ENCODE measurements at regions not wholly inside any gene's neighbourhood (a gene's known extent, or its start where the extent isn't known, plus 50 kb on each side); places are given as distances from the start of the nearest gene placed in this dataset.

DNA sequence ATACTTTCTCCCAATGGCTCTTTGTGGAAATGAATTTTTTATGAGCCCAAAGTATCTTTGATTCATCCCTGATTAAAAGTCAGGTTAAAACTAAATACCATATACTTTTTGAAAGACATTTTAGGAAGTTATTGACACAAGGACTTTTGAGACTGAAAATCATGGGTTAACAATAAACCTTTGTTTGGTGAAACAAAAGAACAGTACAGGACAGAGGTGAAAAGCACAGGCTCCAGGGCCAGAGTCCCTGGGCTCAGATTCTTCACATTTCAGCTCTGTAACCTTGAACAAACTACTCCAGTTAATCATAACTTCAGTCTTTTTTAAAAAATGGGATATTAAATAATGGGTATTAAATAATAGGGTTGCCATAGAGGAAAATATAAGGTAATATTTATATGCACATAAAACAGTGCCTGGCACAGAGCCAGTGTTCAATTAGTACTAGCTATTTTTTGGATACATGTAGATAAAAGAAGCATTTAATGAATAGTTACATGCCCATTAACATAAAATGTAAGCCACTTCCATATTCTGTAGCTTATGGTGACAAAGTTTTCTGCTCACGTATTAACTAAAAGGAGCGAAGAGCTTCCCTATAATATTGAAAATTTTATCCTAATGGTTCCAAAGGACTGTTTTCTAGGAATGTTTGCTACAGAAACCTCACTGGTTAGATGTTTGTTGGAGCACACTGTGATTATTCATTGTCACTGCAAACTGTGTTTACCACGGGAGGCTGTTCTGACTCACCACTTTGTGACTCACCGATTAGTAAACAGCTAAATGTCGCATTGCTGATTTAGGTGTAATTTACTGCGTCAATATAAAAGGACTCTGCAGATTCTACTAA, 255.4 kb downstream of the DAD1 start (continued):
- TF ChIP-seq, protein P1, sequence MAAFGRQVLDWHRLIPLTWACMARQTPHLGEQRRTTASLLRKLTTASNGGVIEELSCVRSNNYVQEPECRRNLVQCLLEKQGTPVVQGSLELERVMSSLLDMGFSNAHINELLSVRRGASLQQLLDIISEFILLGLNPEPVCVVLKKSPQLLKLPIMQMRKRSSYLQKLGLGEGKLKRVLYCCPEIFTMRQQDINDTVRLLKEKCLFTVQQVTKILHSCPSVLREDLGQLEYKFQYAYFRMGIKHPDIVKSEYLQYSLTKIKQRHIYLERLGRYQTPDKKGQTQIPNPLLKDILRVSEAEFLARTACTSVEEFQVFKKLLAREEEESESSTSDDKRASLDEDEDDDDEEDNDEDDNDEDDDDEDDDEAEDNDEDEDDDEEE (CRISPR knock-in tag; IDR thresholded peaks at IDR 0.05) = no peak
- TF ChIP-seq ZFYVE20 (CRISPR knock-in tag; IDR thresholded peaks at IDR 0.05; ENCODE audit: borderline replicate concordance, low read depth) = no peak
- peak; percentile 75 for TF ChIP-seq NCOA2 (CRISPR knock-in tag; IDR thresholded peaks at IDR 0.05)
- TF ChIP-seq, protein P2, sequence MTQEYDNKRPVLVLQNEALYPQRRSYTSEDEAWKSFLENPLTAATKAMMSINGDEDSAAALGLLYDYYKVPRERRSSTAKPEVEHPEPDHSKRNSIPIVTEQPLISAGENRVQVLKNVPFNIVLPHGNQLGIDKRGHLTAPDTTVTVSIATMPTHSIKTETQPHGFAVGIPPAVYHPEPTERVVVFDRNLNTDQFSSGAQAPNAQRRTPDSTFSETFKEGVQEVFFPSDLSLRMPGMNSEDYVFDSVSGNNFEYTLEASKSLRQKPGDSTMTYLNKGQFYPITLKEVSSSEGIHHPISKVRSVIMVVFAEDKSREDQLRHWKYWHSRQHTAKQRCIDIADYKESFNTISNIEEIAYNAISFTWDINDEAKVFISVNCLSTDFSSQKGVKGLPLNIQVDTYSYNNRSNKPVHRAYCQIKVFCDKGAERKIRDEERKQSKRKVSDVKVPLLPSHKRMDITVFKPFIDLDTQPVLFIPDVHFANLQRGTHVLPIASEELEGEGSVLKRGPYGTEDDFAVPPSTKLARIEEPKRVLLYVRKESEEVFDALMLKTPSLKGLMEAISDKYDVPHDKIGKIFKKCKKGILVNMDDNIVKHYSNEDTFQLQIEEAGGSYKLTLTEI (CRISPR knock-in tag; conservative IDR thresholded peaks at IDR 0.05) = no peak
- TF ChIP-seq SP2 (CRISPR knock-in tag; IDR thresholded peaks at IDR 0.05) = no peak
- no peak for TF ChIP-seq TOPORS (CRISPR knock-in tag; IDR thresholded peaks at IDR 0.05)
- TF ChIP-seq ZMYM3 (CRISPR knock-in tag; IDR thresholded peaks at IDR 0.05) = no peak
- peak; percentile 44; the same call in 1 of the 2 replicates for TF ChIP-seq NR2F6 (IDR thresholded peaks at IDR 0.05)
- peak; percentile 64 for TF ChIP-seq NR2F6 (CRISPR knock-in tag; IDR thresholded peaks at IDR 0.05)
- TF ChIP-seq, protein P3, sequence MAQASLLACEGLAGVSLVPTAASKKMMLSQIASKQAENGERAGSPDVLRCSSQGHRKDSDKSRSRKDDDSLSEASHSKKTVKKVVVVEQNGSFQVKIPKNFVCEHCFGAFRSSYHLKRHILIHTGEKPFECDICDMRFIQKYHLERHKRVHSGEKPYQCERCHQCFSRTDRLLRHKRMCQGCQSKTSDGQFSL (CRISPR knock-in tag; IDR thresholded peaks at IDR 0.05) = no peak
- TF ChIP-seq, protein P4, sequence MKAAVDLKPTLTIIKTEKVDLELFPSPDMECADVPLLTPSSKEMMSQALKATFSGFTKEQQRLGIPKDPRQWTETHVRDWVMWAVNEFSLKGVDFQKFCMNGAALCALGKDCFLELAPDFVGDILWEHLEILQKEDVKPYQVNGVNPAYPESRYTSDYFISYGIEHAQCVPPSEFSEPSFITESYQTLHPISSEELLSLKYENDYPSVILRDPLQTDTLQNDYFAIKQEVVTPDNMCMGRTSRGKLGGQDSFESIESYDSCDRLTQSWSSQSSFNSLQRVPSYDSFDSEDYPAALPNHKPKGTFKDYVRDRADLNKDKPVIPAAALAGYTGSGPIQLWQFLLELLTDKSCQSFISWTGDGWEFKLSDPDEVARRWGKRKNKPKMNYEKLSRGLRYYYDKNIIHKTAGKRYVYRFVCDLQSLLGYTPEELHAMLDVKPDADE (CRISPR knock-in tag; IDR thresholded peaks at IDR 0.05) = no peak
- TF ChIP-seq, protein P5, sequence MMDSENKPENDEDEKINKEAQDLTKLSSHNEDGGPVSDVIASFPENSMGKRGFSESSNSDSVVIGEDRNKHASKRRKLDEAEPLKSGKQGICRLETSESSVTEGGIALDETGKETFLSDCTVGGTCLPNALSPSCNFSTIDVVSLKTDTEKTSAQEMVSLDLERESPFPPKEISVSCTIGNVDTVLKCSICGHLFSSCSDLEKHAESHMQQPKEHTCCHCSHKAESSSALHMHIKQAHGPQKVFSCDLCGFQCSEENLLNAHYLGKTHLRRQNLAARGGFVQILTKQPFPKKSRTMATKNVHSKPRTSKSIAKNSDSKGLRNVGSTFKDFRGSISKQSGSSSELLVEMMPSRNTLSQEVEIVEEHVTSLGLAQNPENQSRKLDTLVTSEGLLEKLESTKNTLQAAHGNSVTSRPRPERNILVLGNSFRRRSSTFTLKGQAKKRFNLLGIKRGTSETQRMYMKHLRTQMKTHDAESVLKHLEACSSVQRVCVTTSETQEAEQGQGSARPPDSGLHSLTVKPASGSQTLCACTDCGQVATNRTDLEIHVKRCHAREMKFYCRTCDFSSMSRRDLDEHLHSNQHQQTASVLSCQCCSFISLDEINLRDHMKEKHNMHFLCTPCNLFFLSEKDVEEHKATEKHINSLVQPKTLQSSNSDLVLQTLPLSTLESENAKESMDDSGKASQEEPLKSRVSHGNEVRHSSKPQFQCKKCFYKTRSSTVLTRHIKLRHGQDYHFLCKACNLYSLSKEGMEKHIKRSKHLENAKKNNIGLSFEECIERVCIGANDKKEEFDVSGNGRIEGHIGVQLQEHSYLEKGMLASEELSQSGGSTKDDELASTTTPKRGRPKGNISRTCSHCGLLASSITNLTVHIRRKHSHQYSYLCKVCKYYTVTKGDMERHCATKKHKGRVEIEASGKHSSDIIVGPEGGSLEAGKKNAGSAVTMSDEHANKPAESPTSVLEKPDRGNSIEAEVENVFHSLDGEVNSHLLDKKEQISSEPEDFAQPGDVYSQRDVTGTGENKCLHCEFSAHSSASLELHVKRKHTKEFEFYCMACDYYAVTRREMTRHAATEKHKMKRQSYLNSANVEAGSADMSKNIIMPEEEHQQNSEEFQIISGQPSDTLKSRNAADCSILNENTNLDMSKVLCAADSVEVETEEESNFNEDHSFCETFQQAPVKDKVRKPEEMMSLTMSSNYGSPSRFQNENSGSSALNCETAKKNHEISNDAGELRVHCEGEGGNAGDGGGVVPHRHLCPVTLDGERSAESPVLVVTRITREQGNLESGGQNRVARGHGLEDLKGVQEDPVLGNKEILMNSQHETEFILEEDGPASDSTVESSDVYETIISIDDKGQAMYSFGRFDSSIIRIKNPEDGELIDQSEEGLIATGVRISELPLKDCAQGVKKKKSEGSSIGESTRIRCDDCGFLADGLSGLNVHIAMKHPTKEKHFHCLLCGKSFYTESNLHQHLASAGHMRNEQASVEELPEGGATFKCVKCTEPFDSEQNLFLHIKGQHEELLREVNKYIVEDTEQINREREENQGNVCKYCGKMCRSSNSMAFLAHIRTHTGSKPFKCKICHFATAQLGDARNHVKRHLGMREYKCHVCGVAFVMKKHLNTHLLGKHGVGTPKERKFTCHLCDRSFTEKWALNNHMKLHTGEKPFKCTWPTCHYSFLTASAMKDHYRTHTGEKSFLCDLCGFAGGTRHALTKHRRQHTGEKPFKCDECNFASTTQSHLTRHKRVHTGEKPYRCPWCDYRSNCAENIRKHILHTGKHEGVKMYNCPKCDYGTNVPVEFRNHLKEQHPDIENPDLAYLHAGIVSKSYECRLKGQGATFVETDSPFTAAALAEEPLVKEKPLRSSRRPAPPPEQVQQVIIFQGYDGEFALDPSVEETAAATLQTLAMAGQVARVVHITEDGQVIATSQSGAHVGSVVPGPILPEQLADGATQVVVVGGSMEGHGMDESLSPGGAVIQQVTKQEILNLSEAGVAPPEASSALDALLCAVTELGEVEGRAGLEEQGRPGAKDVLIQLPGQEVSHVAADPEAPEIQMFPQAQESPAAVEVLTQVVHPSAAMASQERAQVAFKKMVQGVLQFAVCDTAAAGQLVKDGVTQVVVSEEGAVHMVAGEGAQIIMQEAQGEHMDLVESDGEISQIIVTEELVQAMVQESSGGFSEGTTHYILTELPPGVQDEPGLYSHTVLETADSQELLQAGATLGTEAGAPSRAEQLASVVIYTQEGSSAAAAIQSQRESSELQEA (CRISPR knock-in tag; IDR thresholded peaks at IDR 0.05; ENCODE audit: not compliant biosample characterization) = no peak
- no peak for TF ChIP-seq ZNF460 (CRISPR knock-in tag; IDR thresholded peaks at IDR 0.05; ENCODE audit: borderline replicate concordance)
- 0 out of 2 replicates have a peak, but pooled peaks have one; percentile 39 for TF ChIP-seq ELF1 (CRISPR knock-in tag; IDR thresholded peaks at IDR 0.05)
- TF ChIP-seq, protein P6, sequence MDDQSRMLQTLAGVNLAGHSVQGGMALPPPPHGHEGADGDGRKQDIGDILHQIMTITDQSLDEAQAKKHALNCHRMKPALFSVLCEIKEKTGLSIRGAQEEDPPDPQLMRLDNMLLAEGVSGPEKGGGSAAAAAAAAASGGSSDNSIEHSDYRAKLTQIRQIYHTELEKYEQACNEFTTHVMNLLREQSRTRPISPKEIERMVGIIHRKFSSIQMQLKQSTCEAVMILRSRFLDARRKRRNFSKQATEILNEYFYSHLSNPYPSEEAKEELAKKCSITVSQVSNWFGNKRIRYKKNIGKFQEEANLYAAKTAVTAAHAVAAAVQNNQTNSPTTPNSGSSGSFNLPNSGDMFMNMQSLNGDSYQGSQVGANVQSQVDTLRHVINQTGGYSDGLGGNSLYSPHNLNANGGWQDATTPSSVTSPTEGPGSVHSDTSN (CRISPR knock-in tag; IDR thresholded peaks at IDR 0.05; ENCODE audit: borderline replicate concordance) = no peak

Data from HepG2 (cell line).